ENCODE measurements at regions not wholly inside any gene's neighbourhood (a gene's known extent, or its start where the extent isn't known, plus 50 kb on each side); places are given as distances from the start of the nearest gene placed in this dataset.
"Not testable (repeated sequence)": the region's sequence is repeated elsewhere in the genome, so short reads cannot be mapped to it uniquely, and the experiment has no call there.

DNA sequence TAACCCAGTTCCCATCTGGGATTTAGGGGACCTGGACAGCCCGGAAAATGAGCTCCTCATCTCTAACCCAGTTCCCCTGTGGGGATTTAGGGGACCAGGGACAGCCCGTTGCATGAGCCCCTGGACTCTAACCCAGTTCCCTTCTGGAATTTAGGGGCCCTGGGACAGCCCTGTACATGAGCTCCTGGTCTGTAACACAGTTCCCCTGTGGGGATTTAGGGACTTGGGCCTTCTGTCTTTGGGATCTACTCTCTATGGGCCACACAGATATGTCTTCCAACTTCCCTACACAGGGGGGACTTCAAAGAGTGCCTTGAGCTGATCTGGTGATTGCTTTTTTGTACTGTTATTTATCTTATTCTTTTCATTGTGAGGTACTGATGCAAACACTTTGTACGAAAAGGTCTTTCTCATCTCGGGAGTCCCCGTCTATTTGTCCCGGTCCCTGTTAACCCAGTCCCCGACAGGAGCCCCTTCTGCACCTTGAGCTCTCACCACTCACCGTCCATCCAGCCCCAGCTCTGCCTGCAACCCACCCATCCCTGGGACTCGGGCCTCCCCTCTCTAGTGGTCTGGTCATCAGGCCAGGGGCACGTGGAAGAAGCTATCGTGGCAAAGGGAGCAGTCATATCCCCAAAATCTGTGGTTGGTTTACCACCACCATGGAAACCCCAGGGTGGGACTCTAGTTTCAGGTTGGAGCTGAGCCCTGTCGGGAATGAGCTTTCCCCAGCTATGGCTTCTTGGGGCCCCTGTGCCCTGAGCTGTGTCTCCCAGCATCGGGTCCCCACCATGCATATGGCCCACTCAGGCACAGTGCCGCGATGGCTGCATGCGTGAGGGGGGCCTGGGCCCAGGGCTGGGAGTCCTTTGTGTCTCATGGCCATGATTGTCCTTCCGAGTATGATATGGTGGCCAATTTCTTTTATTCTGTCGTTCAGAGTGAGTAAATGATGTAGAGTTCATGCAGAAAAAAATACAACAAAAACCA lies 270.4 kb upstream of the PLCXD1 start:
- WGBS, 3 donors: 88 to 96% (median 94%) methylated on average over 2 of the region's 18 CpGs
- not testable (repeated sequence) for FAIRE-seq; H3K27me3 ChIP-seq (ENCODE audit: control insufficient read depth in 3 of 3, insufficient read depth in 3 of 3, low read length in 3 of 3); H3K36me3 ChIP-seq (ENCODE audit: control insufficient read depth in 3 of 3, insufficient read depth in 2 of 3, low read depth in 1 of 3, low read length in 3 of 3); H3K27ac ChIP-seq (ENCODE audit: low read depth in 1 of 3, low read length in 2 of 3); H3K9me3 ChIP-seq (ENCODE audit: control insufficient read depth in 2 of 2, insufficient read depth in 1 of 2, low read depth in 1 of 2, low read length in 1 of 2); H3K4me3 ChIP-seq (ENCODE audit: low read depth in 1 of 3, low read length in 3 of 3); DNase-seq; H3K4me1 ChIP-seq (ENCODE audit: control insufficient read depth in 3 of 3, insufficient read depth in 2 of 3, low read depth in 1 of 3, low read length in 2 of 3)

DNA sequence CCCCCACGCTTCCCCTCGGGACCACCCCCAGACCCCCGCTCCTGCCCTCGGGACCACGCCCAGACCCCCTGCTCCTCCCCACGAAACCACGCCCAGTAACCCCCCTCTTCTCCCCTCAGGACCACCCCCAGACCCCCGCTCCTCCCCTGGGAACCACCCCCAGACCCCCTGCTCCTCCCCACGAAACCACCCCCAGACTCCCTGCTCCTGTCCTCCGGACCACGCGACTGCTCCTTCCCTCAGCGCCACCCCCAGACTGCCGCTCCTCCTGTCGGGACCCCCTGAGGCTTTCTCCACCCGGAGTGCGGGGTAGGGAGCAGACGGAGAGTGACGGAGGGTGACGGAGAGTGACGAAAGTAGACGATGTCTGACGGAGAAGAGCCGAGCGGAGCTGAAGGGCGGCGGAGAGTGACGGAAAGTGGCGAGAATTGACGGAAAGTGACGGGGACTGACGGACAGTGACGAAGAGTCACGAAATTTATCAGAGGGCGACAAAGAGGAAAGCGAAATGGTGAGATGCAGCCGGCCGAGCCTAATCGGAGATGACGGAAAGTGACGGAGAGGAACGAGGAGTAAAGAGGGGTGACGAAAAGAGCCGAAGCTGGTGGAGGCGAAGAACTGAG lies 267.2 kb upstream of the PLCXD1 start:
- 76 to 77% methylated on average over 15 to 18 of the region's 45 CpGs; no CpG with 5 or more reads in 1 of the 3 donors for WGBS, 3 donors
- not testable (repeated sequence) for DNase-seq; FAIRE-seq; H3K27me3 ChIP-seq (ENCODE audit: control insufficient read depth in 3 of 3, insufficient read depth in 3 of 3, low read length in 3 of 3); H3K36me3 ChIP-seq (ENCODE audit: control insufficient read depth in 3 of 3, insufficient read depth in 2 of 3, low read depth in 1 of 3, low read length in 3 of 3); H3K4me3 ChIP-seq (ENCODE audit: low read depth in 1 of 3, low read length in 3 of 3); H3K27ac ChIP-seq (ENCODE audit: low read depth in 1 of 3, low read length in 2 of 3); H3K4me1 ChIP-seq (ENCODE audit: control insufficient read depth in 3 of 3, insufficient read depth in 2 of 3, low read depth in 1 of 3, low read length in 2 of 3); H3K9me3 ChIP-seq (ENCODE audit: control insufficient read depth in 2 of 2, insufficient read depth in 1 of 2, low read depth in 1 of 2, low read length in 1 of 2)

DNA sequence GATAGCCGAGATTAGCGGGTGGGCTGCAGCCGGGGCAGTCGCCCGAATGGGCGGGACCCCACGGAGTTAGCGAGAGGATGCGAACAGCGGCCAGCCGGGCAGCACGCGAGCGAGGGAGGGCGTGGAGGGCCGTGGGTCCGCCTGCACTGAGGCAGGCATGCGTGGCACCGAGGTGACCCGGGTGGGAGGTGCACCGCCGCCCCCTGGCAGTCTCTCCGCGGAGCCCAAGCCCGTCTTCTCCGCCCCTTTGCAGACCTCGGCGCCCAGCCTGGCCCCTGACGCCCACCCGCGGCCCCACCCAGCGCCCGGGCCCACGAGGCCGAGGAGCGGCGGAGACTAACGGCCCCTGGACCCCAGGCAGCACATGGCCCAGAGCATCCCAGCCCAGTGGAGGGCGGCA lies 266.7 kb upstream of the PLCXD1 start:
- H3K9me3 ChIP-seq (ENCODE audit: control insufficient read depth in 2 of 2, insufficient read depth in 1 of 2, low read depth in 1 of 2, low read length in 1 of 2); H3K36me3 ChIP-seq (ENCODE audit: control insufficient read depth in 3 of 3, insufficient read depth in 2 of 3, low read depth in 1 of 3, low read length in 3 of 3); H3K27ac ChIP-seq (ENCODE audit: low read depth in 1 of 3, low read length in 2 of 3); FAIRE-seq; H3K4me1 ChIP-seq (ENCODE audit: control insufficient read depth in 3 of 3, insufficient read depth in 2 of 3, low read depth in 1 of 3, low read length in 2 of 3); H3K27me3 ChIP-seq (ENCODE audit: control insufficient read depth in 3 of 3, insufficient read depth in 3 of 3, low read length in 3 of 3); DNase-seq: not testable (repeated sequence)
- peak overlapping the region in 1 of 3 donors; percentile 11 for H3K4me3 ChIP-seq (ENCODE audit: low read depth in 1 of 3, low read length in 3 of 3)
- 52% methylated on average over 13 of the region's 39 CpGs; no CpG with 5 or more reads in 2 of the 3 donors for WGBS, 3 donors

DNA sequence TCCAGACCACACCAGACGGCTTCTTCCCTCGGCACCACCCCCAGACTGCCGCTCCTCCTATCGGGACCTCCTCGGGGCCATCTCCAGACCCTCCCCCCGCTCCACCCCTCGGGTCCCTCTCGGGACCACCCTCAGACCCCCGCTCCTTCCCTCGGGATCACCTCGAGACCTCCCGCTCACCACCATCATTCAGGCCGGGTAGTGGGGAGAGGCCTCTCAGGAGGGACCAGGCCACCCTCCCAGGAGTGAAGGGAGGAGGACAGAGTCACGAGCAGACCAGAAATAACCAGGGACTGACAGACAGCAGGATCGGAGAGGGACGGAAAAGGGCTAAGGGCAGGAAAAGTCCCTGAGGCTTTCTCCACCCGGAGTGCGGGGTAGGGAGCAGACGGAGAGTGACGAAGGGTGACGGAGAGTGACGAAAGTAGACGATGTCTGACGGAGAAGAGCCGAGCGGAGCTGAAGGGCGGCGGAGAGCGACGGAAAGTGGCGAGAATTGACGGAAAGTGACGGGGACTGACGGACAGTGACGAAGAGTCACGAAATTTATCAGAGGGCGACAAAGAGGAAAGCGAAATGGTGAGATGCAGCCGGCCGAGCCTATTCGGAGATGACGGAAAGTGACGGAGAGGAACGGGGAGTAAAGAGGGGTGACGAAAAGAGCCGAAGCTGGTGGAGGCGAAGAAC lies 262.3 kb upstream of the PLCXD1 start:
- not testable (repeated sequence) for H3K27ac ChIP-seq (ENCODE audit: low read depth in 1 of 3, low read length in 2 of 3); DNase-seq; H3K4me1 ChIP-seq (ENCODE audit: control insufficient read depth in 3 of 3, insufficient read depth in 2 of 3, low read depth in 1 of 3, low read length in 2 of 3); H3K9me3 ChIP-seq (ENCODE audit: control insufficient read depth in 2 of 2, insufficient read depth in 1 of 2, low read depth in 1 of 2, low read length in 1 of 2); H3K36me3 ChIP-seq (ENCODE audit: control insufficient read depth in 3 of 3, insufficient read depth in 2 of 3, low read depth in 1 of 3, low read length in 3 of 3); H3K4me3 ChIP-seq (ENCODE audit: low read depth in 1 of 3, low read length in 3 of 3); H3K27me3 ChIP-seq (ENCODE audit: control insufficient read depth in 3 of 3, insufficient read depth in 3 of 3, low read length in 3 of 3)
- 16 to 84% (median 26%) methylated on average over 7 to 15 of the region's 47 CpGs for WGBS, 3 donors
- FAIRE-seq: peak; percentile 92

DNA sequence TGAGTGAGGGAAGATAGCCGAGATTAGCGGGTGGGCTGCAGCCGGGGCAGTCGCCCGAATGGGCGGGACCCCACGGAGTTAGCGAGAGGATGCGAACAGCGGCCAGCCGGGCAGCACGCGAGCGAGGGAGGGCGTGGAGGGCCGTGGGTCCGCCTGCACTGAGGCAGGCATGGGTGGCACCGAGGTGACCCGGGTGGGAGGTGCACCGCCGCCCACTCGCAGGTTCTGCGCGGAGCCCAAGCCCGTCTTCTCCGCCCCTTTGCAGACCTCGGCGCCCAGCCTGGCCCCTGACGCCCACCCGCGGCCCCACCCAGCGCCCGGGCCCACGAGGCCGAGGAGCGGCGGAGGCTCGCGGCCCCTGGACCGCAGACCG lies 261.7 kb upstream of the PLCXD1 start:
- not testable (repeated sequence) for DNase-seq

DNA sequence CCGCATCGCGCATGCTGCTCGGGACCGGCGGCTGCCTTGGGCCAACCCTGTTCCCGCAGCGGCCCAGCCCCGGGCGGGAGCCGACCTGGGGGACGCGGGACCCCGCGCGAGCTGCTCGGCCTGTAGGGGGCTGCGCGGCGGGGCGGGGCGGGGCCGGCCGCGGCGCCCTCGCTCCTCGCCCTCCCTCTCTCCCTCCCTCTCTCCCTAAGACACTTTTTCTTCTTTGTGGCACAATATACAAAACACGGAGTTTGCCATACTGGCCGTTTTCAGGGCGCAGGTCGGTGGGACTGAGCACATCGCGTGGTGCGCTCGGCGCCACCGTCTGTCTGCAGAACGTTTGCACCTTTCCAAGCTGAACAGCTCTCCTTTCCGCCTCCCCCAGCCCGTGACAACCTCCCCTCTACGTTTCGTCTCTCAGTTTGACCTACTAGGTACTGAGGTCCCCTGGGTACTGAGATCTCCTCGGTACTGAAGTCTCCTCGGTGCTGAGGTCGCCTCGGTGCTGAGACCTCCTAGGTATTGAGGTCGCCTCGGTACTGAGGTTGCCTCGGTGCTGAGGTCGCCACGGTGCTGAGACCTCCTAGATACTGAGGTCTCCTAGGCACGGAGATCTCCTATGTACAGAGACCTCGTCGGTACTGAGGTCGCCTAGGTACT lies 261.1 kb upstream of the PLCXD1 start:
- Histone ChIP-seq H3K27me3 (ENCODE audit: control insufficient read depth in 3 of 3, insufficient read depth in 3 of 3, low read length in 3 of 3) (no peaks in the 10 kb centered on the region), H3K27ac (ENCODE audit: low read depth in 1 of 3, low read length in 2 of 3) (no peak overlapping the region), H3K9me3 (ENCODE audit: control insufficient read depth in 2 of 2, insufficient read depth in 1 of 2, low read depth in 1 of 2, low read length in 1 of 2) (no peaks in the 10 kb centered on the region), H3K4me1 (ENCODE audit: control insufficient read depth in 3 of 3, insufficient read depth in 2 of 3, low read depth in 1 of 3, low read length in 2 of 3) (no peaks in the 10 kb centered on the region), H3K36me3 (ENCODE audit: control insufficient read depth in 3 of 3, insufficient read depth in 2 of 3, low read depth in 1 of 3, low read length in 3 of 3) (no peaks in the 10 kb centered on the region), H3K4me3 (ENCODE audit: low read depth in 1 of 3, low read length in 3 of 3) (peak overlapping the region in 1 of 3 donors; percentile 18)
- FAIRE-seq (no peak), DNase-seq (peak in 1 of 2 donors; percentile 37)
- WGBS, 3 donors: 32 to 34% methylated on average over 26 to 33 of the region's 56 CpGs; no CpG with 5 or more reads in 1 of the 3 donors

More for the DNA sequence above, 261.7 kb upstream of the PLCXD1 start:
- not testable (repeated sequence) for FAIRE-seq; H3K4me1 ChIP-seq (ENCODE audit: control insufficient read depth in 3 of 3, insufficient read depth in 2 of 3, low read depth in 1 of 3, low read length in 2 of 3); H3K27me3 ChIP-seq (ENCODE audit: control insufficient read depth in 3 of 3, insufficient read depth in 3 of 3, low read length in 3 of 3); H3K27ac ChIP-seq (ENCODE audit: low read depth in 1 of 3, low read length in 2 of 3); H3K36me3 ChIP-seq (ENCODE audit: control insufficient read depth in 3 of 3, insufficient read depth in 2 of 3, low read depth in 1 of 3, low read length in 3 of 3); H3K9me3 ChIP-seq (ENCODE audit: control insufficient read depth in 2 of 2, insufficient read depth in 1 of 2, low read depth in 1 of 2, low read length in 1 of 2)
- no CpG with 5 or more reads among the region's 41 CpGs for WGBS, 3 donors
- H3K4me3 ChIP-seq (ENCODE audit: low read depth in 1 of 3, low read length in 3 of 3): peak overlapping the region in 1 of 3 donors; percentile 18

DNA sequence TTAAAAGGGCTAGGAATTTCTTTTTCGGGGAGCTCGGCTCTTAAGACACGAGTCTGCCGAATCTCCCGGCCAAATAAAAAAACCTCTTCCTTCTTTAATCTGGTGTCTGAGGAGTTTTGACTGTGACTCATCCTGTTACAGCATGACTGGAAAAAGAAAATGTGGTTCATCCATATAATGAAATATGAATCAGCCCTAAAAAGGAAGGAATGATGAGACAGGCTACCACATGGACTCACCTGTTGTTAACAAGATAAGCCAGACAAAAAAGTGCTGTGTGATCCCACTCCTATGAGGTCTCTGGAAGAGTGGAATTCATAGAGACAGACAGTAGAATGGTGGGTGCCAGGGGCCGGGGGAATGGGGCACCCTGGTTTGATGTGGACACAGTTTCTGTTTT lies 257.0 kb upstream of the PLCXD1 start:
- not testable (repeated sequence) for H3K4me1 ChIP-seq (ENCODE audit: control insufficient read depth in 3 of 3, insufficient read depth in 2 of 3, low read depth in 1 of 3, low read length in 2 of 3); H3K36me3 ChIP-seq (ENCODE audit: control insufficient read depth in 3 of 3, insufficient read depth in 2 of 3, low read depth in 1 of 3, low read length in 3 of 3); DNase-seq; FAIRE-seq; H3K27me3 ChIP-seq (ENCODE audit: control insufficient read depth in 3 of 3, insufficient read depth in 3 of 3, low read length in 3 of 3); H3K9me3 ChIP-seq (ENCODE audit: control insufficient read depth in 2 of 2, insufficient read depth in 1 of 2, low read depth in 1 of 2, low read length in 1 of 2); H3K27ac ChIP-seq (ENCODE audit: low read depth in 1 of 3, low read length in 2 of 3); H3K4me3 ChIP-seq (ENCODE audit: low read depth in 1 of 3, low read length in 3 of 3)
- WGBS, 3 donors: no CpG with 5 or more reads among the region's 6 CpGs

Data from small intestine (tissue), 7 donors.